ENCODE measurements at regions not wholly inside any gene's neighbourhood (a gene's known extent, or its start where the extent isn't known, plus 50 kb on each side); places are given as distances from the start of the nearest gene placed in this dataset.

DNA sequence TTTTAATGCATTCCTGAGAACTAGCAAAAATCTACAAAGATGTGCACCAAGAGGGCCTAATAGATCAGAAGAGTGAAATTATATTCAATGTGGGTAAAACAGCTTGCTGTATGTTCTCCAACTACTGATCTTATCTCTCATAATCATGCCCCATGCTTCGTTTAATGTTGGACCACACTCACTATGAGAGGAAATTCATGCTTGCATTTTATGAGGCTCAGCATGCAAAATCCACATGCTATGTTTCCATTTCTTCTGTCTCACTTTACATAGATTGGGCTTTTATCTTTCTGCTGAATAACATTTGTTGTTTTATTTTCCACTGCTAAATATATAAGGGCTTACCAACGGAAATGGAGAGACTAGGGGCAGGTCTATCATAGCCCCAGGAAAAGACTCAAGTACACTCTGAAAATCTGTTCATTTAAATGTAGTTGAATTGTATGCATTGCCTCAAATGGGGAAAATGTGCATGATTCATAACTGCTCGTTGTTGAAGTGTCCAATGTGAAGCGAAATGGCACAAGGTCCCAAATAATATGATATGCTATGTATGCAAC lies 474.2 kb downstream of the EFNA5 start:
- no peaks in the 10 kb centered on the region for H3K79me2 ChIP-seq (ENCODE audit: insufficient read depth, low read length)
- H3K56ac ChIP-seq (ENCODE audit: insufficient read length, low read depth, low read length), result no peak overlapping the region
- no peak overlapping the region for H3K18ac ChIP-seq (ENCODE audit: insufficient read length, low read depth, low read length)
- H4K20me1 ChIP-seq (ENCODE audit: control insufficient read depth, insufficient read depth, insufficient read length), result no peaks in the 10 kb centered on the region
- Mint-ChIP-seq H3K4me3 (no peak overlapping the region), H3K27ac (no peak overlapping the region), H3K4me1 (peaks cover 0 to 3% of the 10 kb centered on the region in 2 experiments; a peak in 1 of 4 replicates), H3K9me3 (no peaks in the 10 kb centered on the region), H3K27me3 (ENCODE audit: low read depth) (no peaks in the 10 kb centered on the region), H3K36me3 (ENCODE audit: insufficient read depth in 1 of 3, low read depth in 3 of 3) (no peaks in the 10 kb centered on the region)
- H3K9ac ChIP-seq (ENCODE audit: extremely low read depth, insufficient read length, low read length), result no peak overlapping the region
- no peak overlapping the region for H4K8ac ChIP-seq (replicated peaks; ENCODE audit: insufficient read length, low read depth, low read length)
- DNase-seq, result no peak
- H2BK12ac ChIP-seq (ENCODE audit: insufficient read length, low read depth, low read length), result no peak overlapping the region
- H3K4ac ChIP-seq (ENCODE audit: low read depth, low read length), result no peak overlapping the region
- no peaks in the 10 kb centered on the region for H3K23me2 ChIP-seq (ENCODE audit: insufficient read length, low read depth, low read length, poor library complexity, severe bottlenecking)
- H3K4me2 ChIP-seq (ENCODE audit: insufficient read depth, insufficient read length, low read length), result no peak overlapping the region
- no peak overlapping the region for H3T11ph ChIP-seq (ENCODE audit: low read length)
- no peak overlapping the region for H2BK15ac ChIP-seq (ENCODE audit: low read depth, low read length)
- H4K5ac ChIP-seq (ENCODE audit: insufficient read length, low read depth, low read length), result no peak overlapping the region
- no peak overlapping the region for H2BK5ac ChIP-seq (ENCODE audit: insufficient read length, low read length)
- no peak overlapping the region for H3K14ac ChIP-seq (ENCODE audit: insufficient read depth, low read length)
- TF ChIP-seq, protein P1, sequence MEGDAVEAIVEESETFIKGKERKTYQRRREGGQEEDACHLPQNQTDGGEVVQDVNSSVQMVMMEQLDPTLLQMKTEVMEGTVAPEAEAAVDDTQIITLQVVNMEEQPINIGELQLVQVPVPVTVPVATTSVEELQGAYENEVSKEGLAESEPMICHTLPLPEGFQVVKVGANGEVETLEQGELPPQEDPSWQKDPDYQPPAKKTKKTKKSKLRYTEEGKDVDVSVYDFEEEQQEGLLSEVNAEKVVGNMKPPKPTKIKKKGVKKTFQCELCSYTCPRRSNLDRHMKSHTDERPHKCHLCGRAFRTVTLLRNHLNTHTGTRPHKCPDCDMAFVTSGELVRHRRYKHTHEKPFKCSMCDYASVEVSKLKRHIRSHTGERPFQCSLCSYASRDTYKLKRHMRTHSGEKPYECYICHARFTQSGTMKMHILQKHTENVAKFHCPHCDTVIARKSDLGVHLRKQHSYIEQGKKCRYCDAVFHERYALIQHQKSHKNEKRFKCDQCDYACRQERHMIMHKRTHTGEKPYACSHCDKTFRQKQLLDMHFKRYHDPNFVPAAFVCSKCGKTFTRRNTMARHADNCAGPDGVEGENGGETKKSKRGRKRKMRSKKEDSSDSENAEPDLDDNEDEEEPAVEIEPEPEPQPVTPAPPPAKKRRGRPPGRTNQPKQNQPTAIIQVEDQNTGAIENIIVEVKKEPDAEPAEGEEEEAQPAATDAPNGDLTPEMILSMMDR (conservative IDR thresholded peaks at IDR 0.05), result no peak
- no peak overlapping the region for H2BK120ac ChIP-seq (ENCODE audit: low read depth, low read length, poor library complexity, severe bottlenecking)
- H2BK20ac ChIP-seq (ENCODE audit: low read depth, low read length, poor library complexity, severe bottlenecking), result no peak overlapping the region
- H3K23ac ChIP-seq (ENCODE audit: insufficient read length, low read depth, low read length), result no peak overlapping the region
- H3K27ac ChIP-seq (ENCODE audit: insufficient read length, low read depth, low read length), result no peak overlapping the region
- WGBS (ENCODE audit: extremely low coverage, insufficient read length, low lambda C conversion rate), result no CpG with 5 or more reads among the region's 4 CpGs
- no peaks in the 10 kb centered on the region for H3K4me1 ChIP-seq (ENCODE audit: insufficient read depth, low read length)
- H2AFZ ChIP-seq (ENCODE audit: low read length), result no peak overlapping the region
- H3K9me3 ChIP-seq (ENCODE audit: control insufficient read depth, low read depth, low read length), result no peaks in the 10 kb centered on the region
- no peak overlapping the region for H2AK5ac ChIP-seq (ENCODE audit: insufficient read length, low read length)
- no peaks in the 10 kb centered on the region for H3K27me3 ChIP-seq (ENCODE audit: insufficient read depth, low read length)
- no peaks in the 10 kb centered on the region for H3K79me1 ChIP-seq (ENCODE audit: insufficient read depth, low read depth, low read length, poor library complexity, severe bottlenecking)
- no peak overlapping the region for H4K91ac ChIP-seq (ENCODE audit: insufficient read length, low read depth, low read length)
